NCI-H748 treated with DMSO at 0.1 percent for 48 hours (cell line): ENCODE measurements at regions not wholly inside any gene's neighbourhood (a gene's known extent, or its start where the extent isn't known, plus 50 kb on each side); places are given as distances from the start of the nearest gene placed in this dataset.

Experiments
- DNase-seq: peaks from one replicate; lab custom pipeline; 2025; lab: John Stamatoyannopoulos, UW

DNA sequence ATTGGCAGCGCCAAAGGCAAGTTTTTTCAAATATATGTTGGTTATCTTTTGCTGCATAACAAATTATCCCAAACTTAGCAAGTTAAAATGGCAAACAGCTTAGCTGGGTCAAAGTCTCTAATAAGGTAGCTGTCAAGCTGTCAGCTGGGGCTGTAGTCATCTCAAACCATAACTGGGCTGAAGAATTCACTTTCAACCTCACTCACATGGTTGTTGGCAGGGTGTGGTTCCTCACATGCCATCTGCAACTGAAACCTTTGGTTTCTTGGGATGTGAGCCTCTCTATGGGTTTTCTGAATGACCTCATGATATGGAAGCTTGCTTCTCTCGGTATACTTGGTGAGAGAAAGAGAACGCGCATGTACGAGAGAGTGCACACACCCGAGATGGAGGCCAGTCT, 125.4 kb downstream of the LRIG3 start:
- no peak for DNase-seq

GRCh38 chr12:58795825-58796224, 124.5 kb downstream of the LRIG3 start:
- no peak for DNase-seq

DNA sequence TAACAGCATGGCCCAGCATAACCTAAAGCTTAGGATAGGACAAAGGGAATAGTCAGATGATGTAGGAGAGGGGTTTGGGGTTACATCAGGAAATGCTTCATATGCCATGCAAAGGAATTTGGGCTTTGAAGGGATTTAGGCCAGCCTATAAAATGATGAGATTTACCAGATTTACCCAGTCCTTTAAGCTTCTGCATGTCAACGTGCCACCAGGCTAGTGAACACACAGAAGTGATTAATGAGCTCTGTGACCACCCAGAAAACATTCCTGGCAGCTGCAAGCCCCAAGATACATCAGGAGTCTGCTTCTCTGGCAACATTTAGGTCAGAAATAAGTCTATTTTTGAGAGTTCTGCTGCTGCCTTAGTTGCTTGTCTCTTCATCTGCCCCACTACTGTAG, 118.3 kb downstream of the LRIG3 start:
- DNase-seq = no peak

DNA sequence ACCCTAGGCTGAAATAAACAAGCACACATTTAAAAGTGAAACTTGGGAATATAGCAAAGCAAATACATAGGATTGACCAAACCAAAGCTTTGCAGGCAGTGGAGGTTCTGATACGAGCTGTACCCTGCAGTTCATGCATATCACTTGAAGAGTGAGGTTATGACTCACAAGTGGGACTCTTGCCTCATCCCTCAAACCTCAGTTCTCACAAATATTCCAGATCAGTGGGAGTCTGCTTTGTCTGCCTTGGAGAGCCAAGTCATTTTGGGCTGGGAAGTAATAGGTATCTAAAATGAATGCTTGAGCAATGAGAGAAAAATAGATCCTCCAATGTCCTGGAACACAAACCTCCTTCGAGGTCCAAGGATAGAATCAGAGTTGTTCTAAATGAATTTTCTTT, 116.4 kb downstream of the LRIG3 start:
- no peak for DNase-seq

- DNase-seq = no peak
Observed at GRCh38 chr12:58804749-58805148, 115.6 kb downstream of the LRIG3 start.

DNA sequence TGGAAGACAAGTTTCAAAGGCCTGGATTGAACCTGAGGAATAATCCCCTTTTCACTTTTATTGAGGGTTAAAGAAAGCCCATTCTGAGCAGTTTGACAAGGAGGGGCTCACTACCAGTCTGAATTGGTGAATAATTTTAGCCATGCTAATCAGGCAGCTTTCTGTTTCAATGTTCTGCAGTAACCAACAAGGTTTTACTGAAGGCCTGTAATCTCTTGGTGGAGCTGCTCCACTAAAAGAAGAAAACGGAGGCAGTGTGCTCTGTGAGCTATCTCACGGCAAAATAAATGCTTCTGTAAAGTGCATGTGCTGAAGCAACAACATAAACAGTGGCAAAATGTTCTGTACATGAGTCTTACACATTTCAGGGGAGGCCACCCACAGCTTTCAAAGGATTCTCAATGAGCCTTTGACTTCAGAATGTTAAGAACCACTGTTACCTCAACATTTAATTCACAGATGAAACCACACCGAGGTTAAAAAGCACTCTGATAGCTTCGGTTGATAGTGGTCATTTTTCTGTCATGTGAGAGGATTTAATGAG, 111.2 kb downstream of the LRIG3 start:
- DNase-seq = no peak

DNA sequence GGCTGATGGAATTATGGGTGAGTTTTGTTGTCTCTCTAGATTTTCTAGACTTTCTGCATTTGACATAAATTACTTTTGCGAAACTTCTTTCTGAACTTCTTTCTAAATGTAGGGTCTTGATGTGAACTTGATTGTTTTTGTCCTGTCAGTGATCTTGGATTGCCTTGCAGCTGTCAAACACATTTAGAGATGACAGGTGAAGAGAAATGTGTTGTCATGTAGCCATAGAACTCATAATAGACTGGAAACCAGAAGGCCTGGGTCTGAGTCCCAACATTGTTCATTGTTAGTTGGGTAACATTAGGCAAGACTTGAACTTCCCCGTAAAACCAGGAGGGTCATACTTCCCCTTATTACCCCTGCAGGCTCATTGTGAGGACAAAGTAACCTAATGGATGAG, 109.0 kb downstream of the LRIG3 start:
- DNase-seq = no peak

- no peak for DNase-seq
Observed at GRCh38 chr12:58812214-58812613, 108.1 kb downstream of the LRIG3 start.

GRCh38 chr12:58814036-58814435, 106.3 kb downstream of the LRIG3 start:
- no peak for DNase-seq

- DNase-seq = no peak
Observed at GRCh38 chr12:58815235-58815634, 105.1 kb downstream of the LRIG3 start.

GRCh38 chr12:58818546-58818945, 101.8 kb downstream of the LRIG3 start:
- DNase-seq = no peak

DNA sequence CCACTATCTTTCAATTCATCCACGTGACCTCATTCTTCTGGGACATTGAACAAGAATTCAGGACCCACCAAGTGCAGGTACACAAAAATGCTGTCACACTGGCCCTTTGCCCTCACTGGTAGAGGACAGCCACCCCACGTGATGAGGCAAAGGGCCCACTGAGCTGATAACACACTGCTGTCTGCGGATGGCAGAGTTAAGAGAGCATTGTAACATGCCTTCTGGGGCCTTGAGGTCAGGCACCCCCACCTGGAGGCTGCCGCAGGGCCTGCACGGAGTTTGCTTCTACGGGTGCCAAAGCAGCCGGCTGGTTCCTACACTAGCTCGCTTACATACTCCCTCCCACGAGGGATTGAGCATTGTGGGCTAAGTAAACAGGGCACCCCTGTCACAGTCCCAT, 101.0 kb downstream of the LRIG3 start:
- no peak for DNase-seq

DNA sequence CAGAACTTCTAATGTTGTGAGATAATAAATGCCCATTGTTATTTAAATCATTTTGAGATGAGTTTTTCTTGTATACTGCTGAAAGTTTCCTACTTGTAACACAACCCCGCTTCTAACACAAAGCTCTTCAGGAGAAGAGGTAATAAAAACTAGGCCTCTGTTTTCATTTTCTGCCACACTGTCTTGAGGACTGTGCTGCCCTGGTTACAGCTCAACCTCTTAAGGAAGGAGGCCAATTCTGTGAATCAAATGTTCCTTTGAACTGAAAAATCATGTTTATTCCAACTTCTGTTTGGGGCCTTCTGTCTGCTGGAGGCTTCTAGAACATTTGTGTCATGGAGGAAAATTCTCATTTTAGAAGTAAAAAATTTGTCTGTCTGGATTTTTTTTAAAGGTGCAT, 100.3 kb downstream of the LRIG3 start:
- DNase-seq = no peak
